GM12874 (cell line): ENCODE measurements at regions not wholly inside any gene's neighbourhood (a gene's known extent, or its start where the extent isn't known, plus 50 kb on each side); places are given as distances from the start of the nearest gene placed in this dataset.

ENCODE experiments used
- TF ChIP-seq, protein P1 (sequence below): IDR thresholded peaks from 2 replicates; pipeline ENCODE4 v1.5.1; 2011; ENCODE audit warnings: low read depth, mild to moderate bottlenecking, control low read depth, low read length, moderate library complexity; ENCODE audit not compliant: insufficient read depth

DNA sequence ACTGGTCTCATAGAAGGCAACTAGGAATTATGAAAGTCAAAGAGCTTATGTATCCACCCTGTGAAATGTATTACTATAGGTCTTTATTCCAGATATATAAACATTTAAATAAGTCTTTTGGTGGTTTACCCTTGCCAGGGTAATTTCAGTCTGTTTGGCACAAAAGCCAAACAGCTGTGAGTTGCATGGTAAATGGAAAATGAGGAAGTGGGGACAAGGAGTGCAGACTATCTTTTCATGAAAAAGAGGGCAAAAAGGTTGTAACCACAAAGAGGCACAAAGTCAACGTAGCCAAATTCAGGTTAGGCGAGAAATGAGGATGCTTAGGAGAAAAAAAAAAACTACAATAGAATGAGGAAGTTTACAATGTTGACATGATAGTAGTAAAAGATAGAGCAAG is 492.3 kb upstream of the PRMT6 start:
- TF ChIP-seq, protein P1, sequence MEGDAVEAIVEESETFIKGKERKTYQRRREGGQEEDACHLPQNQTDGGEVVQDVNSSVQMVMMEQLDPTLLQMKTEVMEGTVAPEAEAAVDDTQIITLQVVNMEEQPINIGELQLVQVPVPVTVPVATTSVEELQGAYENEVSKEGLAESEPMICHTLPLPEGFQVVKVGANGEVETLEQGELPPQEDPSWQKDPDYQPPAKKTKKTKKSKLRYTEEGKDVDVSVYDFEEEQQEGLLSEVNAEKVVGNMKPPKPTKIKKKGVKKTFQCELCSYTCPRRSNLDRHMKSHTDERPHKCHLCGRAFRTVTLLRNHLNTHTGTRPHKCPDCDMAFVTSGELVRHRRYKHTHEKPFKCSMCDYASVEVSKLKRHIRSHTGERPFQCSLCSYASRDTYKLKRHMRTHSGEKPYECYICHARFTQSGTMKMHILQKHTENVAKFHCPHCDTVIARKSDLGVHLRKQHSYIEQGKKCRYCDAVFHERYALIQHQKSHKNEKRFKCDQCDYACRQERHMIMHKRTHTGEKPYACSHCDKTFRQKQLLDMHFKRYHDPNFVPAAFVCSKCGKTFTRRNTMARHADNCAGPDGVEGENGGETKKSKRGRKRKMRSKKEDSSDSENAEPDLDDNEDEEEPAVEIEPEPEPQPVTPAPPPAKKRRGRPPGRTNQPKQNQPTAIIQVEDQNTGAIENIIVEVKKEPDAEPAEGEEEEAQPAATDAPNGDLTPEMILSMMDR: no peak

DNA sequence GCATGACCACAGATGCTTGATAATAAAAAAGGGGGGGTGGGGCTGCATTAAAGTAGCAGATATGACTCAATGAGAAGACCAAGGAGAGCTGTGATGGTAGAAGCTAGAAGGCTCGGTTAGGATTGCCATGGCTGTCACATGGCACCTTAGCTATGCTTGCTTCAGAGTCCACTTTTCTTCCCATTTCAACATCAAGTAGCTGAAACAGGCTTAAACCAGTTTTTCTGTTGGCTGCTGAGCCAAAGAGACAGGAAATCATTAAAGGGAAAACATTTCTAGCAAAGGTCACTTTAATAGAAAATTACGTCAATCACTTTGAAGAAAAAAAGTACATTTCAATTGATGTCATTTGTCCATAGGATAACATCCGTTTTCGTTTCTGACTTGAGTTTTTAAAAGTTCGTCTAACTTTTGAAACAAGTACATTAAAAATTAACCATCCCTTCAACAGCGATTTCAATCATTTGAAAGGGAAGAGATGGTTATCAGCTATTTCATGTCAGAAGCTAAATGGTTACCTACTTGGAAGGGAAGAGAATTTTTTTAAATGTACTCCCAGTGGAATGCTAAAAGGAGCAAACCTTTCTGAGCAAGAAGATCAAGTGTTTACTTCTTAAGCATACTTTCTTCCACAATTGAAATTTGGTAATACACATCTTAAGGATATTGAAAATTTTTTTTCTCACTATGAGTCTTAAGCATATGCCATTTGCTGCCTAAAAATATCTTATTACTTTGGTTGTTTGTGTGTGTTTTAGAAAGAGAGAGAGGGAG is 488.1 kb upstream of the PRMT6 start:
- TF ChIP-seq, protein P1: no peak

DNA sequence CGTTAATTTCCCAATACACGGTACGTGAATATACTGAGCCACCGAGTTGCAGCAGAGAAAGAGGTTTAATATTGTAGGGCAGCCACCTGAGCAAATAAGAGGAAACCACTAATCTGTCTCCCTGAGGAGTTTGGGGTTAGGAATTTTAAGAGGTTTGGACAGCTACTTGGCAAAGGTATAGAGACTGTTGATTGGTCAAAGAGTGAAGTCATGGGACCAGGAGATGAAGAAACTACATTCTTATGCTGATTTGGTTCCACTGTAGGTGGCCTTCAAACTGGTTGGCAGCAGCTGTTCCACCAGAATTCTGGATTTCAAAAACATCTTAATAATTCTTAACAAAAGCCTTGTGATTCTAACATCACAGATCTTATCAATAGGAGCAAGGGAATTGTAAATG is 485.4 kb upstream of the PRMT6 start:
- TF ChIP-seq, protein P1: no peak

DNA sequence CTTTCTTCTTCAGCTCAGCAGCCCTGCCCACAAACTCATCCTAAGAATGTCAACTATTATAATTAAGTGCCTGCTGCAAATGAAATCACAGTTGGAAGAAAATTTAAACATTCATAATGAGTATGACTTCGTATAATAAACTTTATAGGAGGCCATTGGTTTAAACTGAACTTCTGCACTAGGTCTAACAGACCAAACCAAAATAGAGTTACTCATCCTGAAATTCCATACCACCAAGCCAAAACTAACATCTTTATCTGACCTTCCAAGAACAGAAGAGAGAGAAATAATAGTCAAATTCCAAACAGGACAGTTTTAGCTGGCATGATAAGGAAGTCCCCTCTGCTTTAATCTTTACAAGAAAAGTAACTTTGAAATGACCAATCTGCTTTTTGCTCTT is 472.4 kb upstream of the PRMT6 start:
- TF ChIP-seq, protein P1: no peak

DNA sequence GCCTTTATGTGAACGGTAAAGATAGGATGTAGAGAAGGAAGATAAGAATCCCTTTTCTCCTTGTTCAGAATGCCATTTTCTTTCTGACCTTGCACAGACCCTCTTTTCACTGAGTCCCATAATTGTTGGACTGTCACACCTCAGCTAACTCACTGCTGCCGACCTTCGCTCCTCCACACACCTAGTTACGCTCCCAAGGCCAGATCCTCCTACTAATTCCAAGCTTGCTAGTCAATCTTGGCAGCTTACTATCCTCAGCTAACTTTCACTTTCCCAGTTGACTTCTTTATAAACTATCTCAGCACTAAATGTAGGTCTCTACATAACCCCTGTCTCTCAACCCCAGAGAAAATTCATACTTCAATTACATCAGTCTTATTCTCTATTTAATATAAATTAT is 471.8 kb upstream of the PRMT6 start:
- TF ChIP-seq, protein P1: no peak

DNA sequence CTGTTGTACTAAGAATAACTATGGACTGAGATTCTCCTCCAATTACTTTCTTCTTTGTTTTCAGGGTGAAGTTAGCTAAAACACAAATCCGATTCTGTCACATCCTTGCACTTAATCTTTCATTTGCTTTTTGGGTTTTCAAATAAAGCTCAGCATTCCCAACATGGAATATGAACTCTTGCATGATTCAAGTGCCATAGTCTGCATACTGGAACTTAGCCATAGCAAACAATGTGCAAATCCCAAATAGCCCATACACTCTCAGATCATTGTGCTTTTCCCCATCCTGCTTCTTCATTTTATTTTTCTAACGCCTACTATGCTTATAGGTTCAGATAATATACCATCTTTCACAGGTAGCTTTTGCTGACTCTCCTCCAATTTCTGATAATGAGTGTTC is 455.8 kb upstream of the PRMT6 start:
- TF ChIP-seq, protein P1: no peak

DNA sequence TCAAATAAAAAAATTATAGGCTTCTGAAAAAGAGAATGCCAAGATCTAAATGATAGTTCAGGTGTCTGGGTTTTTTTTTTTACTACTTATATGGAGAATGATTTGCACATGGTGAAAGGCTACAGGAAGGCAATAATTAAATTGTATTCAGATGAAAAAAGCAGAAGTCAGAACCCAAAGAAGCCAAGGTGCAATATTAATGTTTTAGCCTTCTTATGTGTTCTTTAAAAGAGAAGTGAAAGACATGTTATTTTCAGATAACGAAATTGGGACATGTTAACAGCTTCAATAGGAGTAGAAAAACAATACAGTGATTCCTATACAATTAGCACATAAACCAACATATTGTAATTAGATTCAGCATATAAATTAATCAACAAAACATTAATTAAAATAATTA is 452.9 kb upstream of the PRMT6 start:
- TF ChIP-seq, protein P1: no peak

DNA sequence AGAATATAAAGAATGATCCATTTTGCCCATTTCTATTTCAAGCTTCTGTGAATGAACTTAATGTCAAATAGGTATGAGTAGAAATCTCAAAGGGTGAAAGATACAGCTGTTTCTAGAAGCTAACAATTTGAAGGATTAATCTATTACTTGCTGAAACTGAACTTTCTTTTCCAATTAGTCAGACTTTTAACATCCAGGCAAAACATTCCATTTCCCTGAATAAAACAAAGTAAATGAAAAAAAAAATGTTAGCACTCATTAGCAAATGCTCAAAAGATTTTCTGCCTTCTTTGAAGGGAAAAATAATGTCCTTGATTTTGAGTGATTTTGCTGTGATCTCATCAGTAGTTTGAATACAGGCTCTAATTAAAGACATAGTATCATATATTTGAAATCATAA is 447.6 kb upstream of the PRMT6 start:
- TF ChIP-seq, protein P1: no peak
